GM18520 (cell line): ENCODE measurements at regions not wholly inside any gene's neighbourhood (a gene's known extent, or its start where the extent isn't known, plus 50 kb on each side); places are given as distances from the start of the nearest gene placed in this dataset.

Source experiments
- ATAC-seq: cut with Tn5 transposase; IDR thresholded peaks from one replicate; pipeline ENCODE4 v1.9.1; 2021; ENCODE audit not compliant: unreplicated experiment

DNA sequence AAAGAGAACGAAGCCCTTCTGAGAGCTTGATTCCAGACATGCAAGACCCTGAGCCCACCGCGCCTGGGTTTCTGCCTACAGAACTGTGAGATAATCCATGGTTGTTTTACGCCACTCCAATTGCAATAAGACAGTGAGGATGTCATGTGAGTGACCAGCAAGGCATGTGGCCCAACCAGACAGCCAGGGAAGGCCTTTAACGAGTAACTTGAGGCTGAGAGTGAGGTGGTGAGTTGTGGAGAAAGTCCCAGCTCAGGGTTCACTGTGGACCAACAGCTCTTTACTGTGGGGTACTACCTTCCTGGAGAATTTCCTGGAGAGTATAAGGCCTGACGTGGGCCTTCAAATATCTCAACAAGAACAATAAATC, 153.9 kb downstream of the ETS2 start:
- ATAC-seq, result no peak

DNA sequence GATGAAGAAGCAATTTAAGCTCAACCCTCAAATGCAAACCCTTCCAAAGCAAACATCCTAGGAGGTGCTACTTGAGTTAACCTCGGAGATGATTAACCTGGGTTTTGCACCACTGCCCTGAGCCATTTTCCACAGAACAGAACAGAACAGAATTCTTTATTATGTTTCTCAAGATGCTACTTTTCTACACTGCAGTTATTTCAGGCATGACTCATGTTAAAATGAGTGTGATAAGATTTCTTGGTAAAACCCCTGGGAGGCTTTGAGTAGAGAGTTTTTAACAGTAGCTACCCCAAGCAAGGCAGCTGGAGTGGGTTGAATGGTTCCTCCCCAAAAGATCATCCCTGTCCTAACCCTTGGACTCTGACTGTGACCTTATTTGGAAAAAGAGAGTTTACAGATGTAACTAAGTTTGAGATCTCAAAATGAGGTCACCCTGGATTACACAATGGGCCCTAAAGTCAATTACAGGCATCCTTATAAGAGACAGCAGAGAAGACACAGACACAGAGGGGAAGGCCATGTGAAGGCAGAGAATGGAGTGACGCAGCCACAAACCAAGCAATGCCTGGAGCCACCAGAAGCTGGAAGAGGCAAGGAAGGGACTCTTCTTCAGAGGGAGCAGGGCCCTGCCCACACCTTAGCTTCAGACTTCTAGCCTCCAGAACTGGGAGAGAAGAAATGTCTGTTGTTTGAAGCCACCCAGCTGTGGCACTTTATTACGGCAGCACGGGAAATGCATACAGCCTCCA, 153.4 kb downstream of the ETS2 start:
- no peak for ATAC-seq

DNA sequence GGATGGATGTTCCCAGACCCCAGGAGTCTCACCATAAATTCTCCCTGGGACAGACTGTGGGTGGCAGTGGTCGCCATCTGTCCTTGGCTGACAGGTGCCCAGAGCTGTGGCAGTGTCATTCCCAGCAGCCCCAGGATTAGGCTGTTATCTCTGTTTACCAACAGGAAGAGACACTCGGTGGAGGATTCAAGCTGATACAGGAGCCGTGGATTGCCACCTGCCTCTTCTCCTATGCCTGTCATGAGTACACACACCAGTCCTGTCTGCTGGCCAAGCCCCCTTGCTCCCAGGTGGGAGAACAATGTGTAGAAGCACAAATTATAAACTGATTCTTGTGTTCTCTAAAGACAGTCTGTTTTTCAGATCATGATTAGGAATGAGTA, 152.6 kb downstream of the ETS2 start:
- no peak for ATAC-seq

DNA sequence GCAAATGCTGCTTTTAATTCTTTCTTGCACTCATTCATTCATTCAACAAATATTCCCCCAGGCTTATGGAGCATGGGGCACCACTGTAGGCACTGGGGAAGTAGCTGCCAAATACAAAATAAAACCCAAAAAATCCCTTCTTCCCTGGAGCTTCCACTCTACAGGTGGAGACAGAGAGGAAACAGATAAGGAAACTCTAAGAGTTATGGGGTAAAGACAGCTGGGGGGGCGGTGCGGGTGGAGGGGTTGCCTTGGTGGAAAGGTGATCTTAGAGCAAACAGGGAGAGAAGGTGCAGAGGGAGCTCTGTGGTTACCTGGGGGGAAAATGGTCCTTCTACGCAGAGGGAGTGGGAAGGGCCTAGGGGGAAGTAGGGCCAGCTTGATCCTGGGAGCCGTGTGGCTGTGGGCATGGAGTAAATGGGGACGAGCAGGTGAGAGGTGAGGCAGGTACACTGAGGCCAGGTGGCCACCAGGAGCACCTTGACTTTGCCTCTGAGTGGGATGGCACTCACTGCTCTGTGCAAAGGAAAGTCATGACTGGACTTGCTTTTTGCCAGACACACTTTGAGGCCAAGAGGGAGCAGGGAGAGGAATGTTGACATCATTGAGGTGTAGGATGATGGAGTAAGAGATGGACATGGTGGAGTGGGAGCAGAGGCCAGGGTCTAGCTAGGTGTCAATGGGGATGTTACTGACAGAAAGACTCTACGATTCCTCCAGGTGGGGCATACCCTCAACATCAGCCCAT, 152.0 kb downstream of the ETS2 start:
- ATAC-seq, result no peak

DNA sequence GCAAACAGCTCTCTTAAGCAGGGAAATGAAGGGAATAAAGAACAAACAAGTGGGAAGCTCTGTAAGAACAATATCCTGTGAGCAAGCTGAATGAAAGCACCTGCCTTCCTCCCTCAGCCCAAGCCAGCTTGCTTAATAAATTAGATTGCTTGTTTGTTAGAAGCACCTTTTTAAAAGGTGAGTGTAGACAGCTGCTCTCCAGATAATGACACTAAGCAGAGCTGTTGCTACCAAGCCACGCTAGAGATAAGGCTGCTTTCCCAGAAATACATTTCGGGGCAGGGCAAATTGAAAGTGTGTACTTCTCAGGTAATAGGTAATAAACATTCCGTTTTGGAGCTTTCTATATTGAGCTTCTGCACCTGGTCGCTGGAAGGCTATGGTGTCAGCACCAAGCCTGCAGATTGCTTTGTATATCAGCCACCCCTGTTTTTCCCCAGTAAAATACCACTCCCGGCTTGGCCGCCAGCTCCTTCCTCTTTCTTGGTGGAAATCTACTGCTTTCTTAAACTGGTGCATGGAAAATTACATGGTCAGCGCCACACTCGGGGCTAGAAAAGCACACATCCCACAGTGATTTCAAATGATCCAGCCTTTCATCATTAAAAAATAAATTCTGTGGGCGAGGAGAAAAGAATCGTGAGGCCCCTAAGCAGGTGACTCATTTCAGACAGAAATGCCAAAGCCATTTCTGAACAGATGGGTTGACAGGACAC, 151.3 kb downstream of the ETS2 start:
- no peak for ATAC-seq

DNA sequence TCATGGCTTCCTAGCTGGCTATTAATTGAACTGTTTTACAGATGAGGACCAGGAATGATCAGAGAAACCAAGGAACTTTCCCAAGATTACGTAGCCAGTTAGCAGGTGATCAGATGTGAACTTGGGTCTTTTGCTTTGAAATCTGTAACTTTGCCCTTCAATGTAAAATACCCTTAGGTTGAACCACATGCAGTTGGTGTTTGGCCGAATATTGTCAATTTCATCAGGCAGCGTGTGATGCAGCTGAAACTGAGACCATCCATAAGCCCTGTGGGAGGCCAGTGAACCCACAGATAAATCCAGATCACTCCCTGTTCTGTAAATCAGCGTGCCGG, 150.8 kb downstream of the ETS2 start:
- no peak for ATAC-seq

DNA sequence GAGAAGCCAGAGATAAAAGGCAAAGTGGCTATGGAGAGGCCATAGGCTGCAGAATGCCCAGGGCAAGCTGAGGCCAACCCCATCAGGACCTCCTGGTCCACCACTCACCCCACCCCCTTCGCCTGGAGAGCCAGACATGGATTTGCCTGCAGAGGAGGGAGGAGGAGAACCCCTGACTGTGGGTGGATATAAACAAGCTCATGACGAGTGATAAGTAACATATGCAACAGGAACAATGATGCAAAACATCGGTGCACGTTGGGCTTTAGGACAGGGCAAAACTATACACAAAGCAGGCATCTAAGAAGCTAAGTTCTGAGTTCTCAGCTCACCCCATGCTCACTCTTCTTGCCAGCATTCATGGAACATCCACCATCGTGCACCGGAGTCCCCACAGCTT, 150.3 kb downstream of the ETS2 start:
- no peak for ATAC-seq

DNA sequence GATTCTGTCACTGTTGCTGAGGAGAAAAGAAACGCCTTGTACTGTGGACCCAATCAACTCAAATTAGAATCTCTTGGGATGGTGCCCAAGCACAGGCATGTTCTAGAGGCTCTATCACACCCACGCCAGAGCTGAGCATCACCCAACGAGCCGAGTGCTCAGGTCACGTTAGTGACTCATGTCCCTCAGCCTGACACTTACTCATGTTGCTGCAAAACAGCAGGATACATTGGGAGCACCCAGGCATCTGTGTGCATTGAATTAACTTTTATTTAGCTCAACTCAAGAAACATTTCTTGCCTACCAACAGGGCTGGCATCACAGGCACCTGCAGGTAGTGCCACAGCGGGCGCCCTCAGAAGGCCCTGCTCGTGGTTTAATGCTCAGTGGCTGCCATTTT, 149.8 kb downstream of the ETS2 start:
- ATAC-seq, result no peak

DNA sequence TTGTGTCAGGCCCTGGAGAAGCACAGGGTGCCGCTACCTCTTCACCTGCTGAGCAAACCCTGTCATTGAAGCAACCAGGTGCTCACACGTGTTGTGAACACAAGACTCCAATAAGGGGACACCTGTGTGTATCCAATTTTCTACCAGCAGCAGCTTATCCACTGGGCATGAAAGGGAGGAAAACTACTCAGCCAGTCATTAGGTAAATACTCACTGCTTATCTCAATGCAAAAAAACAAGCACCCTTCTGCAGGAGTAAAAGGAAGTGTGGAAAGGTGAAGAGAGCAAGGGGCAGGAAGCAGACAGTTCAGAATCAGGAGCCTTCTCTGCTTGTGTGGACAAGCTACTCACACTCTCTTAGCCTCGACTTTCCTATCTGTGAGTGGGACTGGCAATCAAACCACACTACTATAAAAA, 148.9 kb downstream of the ETS2 start:
- no peak for ATAC-seq

DNA sequence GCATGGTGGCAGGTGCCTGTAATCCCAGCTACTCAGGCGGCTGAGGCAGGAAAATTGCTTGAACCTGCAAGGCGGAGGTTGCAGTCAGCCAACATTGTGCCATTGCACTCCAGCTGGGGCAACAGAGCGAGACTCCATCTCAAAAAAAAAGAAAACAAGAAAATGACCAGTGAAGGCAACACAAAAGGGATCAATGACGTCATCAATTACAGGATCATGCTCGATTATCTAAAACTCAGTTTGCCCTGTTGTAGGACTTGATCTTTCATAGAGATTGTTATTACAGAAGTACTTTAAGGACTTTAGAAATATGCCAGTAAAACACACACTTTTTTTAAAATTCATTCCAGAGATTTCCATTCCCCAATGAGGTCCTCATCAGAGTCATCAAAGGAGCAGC, 147.8 kb downstream of the ETS2 start:
- no peak for ATAC-seq

DNA sequence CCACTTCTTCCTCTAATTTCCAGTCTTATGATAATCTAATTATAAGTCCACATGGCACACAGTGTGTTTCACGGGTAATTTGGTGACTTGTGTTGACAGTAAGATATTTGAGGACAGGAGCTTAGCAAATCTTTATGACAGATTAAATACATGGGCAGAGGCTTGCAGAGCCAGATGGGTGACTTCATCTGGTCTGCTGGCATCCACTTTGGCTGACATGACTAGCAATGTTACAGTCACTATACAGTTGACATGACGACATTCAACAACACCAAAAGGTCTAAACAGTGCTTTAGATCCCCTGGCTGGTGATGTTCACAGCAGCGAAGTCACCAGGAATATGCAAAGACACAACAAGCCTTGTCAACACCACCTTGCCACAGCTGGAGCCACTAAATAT, 147.2 kb downstream of the ETS2 start:
- ATAC-seq, result no peak

DNA sequence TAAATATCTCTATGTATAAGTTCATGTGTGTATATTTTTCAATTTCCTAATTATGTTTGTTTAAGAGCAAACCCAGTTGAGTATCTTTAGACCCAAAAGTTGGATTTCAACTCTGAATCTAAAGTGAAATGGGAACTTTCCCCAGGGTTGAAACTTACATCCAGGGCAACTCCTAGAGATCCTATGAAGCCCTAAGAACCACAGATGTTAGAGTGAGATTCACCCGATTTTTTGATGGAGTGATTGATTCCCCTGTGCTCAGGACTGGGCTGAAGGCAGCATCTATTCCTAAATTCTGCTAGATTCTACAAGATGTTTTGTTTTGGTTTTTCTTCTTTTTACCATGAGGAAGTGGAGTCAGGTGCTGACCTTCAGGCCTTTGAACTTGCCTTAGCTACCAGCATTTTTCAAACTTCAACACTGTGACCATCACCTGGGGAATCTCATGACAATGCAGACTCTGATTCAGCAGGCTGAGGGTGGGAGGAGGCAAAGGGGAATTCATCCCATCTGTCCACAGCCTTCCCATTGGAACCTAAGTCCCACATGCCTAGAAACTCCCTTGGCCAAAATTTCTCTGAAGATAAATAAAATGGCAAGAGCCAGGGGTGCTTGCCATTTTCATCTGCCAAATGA, 145.5 kb downstream of the ETS2 start:
- no peak for ATAC-seq

DNA sequence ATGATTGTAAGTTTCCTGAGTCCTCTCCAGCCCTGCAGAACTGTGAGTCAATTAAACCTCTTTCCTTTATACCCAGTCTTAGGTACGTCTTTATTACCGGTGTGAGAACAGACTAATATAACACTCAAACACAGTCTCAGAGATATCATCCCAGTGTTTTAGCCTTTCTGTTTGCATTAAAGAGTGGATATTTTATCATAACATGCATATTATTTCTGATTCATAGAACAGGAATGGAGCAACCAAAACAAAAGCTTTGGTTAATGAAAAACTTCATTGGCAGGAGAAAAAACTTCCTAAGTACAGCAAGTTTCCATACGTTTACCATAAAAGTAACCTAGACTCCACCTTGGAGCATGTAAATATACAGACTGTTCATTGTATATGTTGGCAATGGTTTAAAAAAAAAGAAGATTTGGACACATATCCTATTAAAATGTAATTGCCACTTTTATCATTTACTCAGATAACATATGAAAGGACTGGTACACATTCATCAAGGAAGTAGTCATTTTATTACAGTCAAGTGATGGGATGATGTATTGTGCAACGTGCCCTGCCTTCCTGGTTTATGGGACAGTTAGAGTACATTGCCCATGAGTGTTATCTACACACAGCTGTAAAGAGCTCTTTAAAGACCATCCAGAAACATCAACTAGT, 144.8 kb downstream of the ETS2 start:
- ATAC-seq, result no peak

DNA sequence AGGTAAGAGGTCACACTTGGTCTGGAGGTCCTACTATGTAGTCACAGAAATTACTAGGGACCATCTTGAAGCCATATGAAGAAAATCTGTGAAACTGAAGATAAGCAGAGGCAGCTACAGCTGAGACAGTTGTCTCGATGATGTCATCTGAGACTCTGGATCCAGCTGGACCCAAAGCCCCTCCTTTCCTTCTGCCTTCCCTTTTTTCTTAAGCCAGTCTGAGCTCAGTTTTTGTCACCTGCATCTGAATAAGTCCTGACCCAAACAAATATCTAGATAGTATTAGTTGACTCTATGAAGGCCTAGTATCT, 143.3 kb downstream of the ETS2 start:
- ATAC-seq, result no peak

DNA sequence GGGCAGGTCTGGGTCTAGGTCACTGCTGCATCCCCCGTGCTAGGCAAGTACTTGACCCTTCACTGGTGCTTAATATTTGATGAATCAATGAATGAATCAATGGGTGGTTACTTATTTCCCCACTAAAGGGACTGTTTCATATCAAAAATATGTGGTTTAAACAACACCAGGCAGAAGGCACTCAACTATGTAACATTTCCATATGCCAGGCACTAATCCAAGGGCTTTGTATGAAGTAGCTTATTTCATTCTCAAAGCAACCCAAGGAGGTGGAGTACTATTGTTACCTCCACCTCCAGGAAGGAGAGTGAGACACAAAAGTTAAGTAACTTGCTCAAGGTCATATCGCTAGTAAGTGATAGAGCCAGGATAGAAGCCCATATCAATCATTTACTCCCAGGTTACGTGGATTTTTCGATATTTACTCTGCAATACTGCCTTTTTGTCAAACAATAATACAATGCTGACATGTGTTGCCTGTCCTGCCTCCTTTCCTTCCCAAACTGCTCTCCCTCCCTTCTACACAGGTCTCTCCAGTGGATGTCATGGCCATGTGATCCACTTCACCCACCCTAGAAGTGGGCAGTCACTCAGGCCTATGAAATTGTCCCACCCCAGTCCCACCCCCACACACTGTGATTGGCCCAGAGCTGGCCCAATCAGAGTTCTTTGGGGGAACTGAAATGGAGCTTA, 142.8 kb downstream of the ETS2 start:
- ATAC-seq, result no peak

DNA sequence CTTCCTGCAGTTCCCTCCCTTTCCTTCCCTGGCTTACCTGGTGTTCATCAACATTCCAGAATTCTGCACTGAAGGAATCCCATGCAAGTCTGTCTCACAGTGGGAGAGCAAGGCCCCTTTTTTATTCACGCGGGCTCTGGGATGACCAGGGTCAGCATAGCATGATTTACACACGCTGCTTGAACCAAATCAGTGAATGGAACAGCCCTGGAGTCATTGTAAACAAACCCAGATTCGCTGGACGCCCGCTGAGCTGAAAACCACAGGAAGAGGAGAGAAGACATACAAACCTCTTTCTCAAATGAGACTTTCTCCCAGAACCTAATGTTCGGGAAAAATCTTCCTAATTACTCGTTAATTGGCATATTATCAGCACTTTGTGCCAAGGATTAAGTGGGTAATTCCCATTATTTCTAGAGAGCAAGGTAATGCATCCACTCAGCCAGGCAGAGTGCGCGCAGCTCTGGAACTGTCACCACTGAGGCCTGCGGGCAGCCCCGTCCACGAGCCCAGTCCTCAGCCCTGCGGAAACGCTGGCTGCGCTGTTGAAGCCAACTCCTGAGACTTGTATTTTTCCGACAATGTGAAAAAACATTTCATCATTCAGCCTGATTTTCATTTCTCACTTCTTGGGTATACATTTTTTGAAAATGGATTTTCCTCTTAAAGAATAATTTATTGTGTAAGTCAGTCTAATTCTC, 140.0 kb downstream of the ETS2 start:
- ATAC-seq, result no peak

DNA sequence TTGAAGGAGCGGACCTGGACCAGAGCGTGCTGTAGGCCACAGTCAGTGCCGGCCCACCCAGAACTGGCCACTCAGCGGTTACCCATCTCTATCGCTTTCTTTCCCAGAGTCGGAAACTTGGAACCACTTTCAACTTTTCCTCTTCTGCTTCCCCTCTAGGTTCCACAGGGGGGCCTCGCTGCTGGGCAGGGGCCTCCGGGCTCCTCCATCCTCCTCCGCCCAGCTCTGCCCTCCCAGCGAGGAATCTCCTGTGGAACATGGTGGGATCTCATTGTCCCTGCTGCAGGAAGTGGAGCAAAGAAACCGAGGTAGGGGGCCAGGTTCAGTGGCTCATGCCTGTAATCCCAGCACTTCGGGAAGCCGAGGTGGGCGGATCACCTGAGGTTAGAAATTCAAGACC, 139.2 kb downstream of the ETS2 start:
- no peak for ATAC-seq

DNA sequence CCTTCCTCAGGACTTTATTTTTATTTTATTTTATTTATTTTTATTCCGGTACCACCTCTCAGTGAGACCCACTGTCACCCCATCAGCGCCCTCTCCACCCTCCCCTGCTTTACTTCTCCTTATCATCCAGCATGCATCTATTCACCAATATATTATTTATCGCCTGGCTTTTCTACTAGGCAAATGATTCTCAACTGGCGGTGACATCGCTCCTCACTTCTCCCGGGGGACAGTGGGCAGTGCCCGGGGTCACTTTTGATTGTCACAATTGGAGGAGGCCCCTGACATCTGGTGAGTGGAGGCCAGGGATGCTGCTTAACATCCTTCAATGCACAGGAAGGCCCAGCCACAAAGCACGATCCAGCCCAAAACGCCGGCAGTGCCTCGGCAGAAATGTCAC, 138.7 kb downstream of the ETS2 start:
- ATAC-seq, result no peak

DNA sequence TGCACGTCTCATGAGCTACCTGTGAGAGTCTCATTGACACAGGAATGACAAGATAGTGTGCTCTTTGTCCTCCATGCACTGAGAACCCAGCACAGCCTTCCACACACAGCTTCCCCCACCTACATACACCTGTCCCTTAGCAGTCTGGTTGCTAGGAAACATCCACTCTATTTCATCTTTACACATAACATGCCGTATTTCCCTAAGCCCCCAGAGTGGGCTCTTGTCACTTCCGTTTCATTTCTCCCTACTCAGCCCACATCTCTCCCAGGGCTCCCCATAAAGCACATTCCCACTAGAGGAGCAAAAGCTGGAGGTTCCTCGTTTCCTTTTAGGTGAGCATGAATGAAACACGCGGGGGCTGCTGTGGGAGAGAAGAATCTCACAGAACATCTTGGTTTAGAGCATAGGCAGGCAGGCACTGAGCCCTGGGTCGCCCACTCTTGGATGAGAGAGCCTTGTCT, 137.1 kb downstream of the ETS2 start:
- ATAC-seq, result no peak

DNA sequence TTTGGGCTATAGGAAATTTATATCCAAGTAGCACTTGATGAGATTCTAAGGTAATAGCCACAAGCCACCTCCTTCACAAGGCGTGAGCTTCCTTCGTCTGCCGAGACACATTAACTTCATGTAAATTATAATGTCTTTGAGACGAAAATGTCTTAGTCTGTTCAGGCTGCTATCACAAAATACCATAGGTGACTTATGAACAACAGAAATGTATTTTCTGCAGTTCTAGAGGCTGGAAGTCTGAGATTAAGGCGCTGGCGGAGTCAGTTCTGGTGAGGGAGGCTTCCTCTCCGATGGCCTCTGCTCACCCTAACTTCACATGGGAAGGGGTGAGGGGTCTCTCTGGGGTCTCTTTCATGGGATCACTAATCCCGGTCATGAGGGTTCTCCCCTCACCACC, 133.0 kb downstream of the ETS2 start:
- no peak for ATAC-seq
